ENCODE measurements at regions not wholly inside any gene's neighbourhood (a gene's known extent, or its start where the extent isn't known, plus 50 kb on each side); places are given as distances from the start of the nearest gene placed in this dataset.

GRCh38 chr1:233489411-233489810, 124.5 kb upstream of the KCNK1 start:
- Histone ChIP-seq H2AFZ (ENCODE audit: low read length) (no peak overlapping the region), H3K79me2 (ENCODE audit: control insufficient read depth, insufficient read depth, low read length) (no peaks in the 10 kb centered on the region), H3K4me2 (ENCODE audit: extremely low read depth, insufficient read depth, low read length) (no peak overlapping the region), H3K36me3 (ENCODE audit: control insufficient read depth, insufficient read depth, low read length) (no peaks in the 10 kb centered on the region), H3K27ac (ENCODE audit: insufficient read depth, low read length) (no peak overlapping the region), H4K20me1 (ENCODE audit: control insufficient read depth, extremely low read depth, insufficient read depth, low read length) (no peaks in the 10 kb centered on the region), H3K27me3 (ENCODE audit: control insufficient read depth, insufficient read depth, low read length) (no peaks in the 10 kb centered on the region), H3K4me3 (replicated peaks in 1 of 4; ENCODE audit: control extremely low read depth in 1 of 4, insufficient read depth in 1 of 4, low read depth in 3 of 4, low read length in 4 of 4) (no peak overlapping the region), H3K4me1 (ENCODE audit: control insufficient read depth, extremely low read depth, insufficient read depth, low read length) (no peaks in the 10 kb centered on the region), H3K9ac (ENCODE audit: insufficient read depth, low read length) (no peak overlapping the region), H3K9me3 (ENCODE audit: control insufficient read depth, insufficient read depth, low read depth, low read length) (no peaks in the 10 kb centered on the region)
- no peak for DNase-seq (ENCODE audit: low read depth in 2 of 2)
- TF ChIP-seq EZH2 (IDR thresholded peaks at IDR 0.05; ENCODE audit: low read length, missing control alignments) (no peak), CTCF (conservative IDR thresholded peaks at IDR 0.05 in 1 of 2, IDR thresholded peaks at IDR 0.05 in 1 of 2; ENCODE audit: low read depth in 1 of 2, low read length in 2 of 2) (no peak)

- TF ChIP-seq EZH2 (IDR thresholded peaks at IDR 0.05; ENCODE audit: low read length, missing control alignments) (no peak), CTCF (conservative IDR thresholded peaks at IDR 0.05 in 1 of 2, IDR thresholded peaks at IDR 0.05 in 1 of 2; ENCODE audit: low read depth in 1 of 2, low read length in 2 of 2) (no peak)
These were observed 123.4 kb upstream of the KCNK1 start for GRCh38 chr1:233490488-233490887.

GRCh38 chr1:233491953-233492620, 121.8 kb upstream of the KCNK1 start:
- no peaks in the 10 kb centered on the region for H3K4me1 ChIP-seq (ENCODE audit: control insufficient read depth, extremely low read depth, insufficient read depth, low read length)
- no peaks in the 10 kb centered on the region for H3K27me3 ChIP-seq (ENCODE audit: control insufficient read depth, insufficient read depth, low read length)
- H3K36me3 ChIP-seq (ENCODE audit: control insufficient read depth, insufficient read depth, low read length), result no peaks in the 10 kb centered on the region
- no peak for DNase-seq (ENCODE audit: low read depth in 2 of 2)
- H3K4me3 ChIP-seq (replicated peaks in 1 of 4; ENCODE audit: control extremely low read depth in 1 of 4, insufficient read depth in 1 of 4, low read depth in 3 of 4, low read length in 4 of 4), result no peak overlapping the region
- H2AFZ ChIP-seq (ENCODE audit: low read length), result no peak overlapping the region
- H3K4me2 ChIP-seq (ENCODE audit: extremely low read depth, insufficient read depth, low read length), result no peak overlapping the region
- H3K79me2 ChIP-seq (ENCODE audit: control insufficient read depth, insufficient read depth, low read length), result no peaks in the 10 kb centered on the region
- no peaks in the 10 kb centered on the region for H4K20me1 ChIP-seq (ENCODE audit: control insufficient read depth, extremely low read depth, insufficient read depth, low read length)
- no peak overlapping the region for H3K9ac ChIP-seq (ENCODE audit: insufficient read depth, low read length)
- TF ChIP-seq CTCF (conservative IDR thresholded peaks at IDR 0.05 in 1 of 2, IDR thresholded peaks at IDR 0.05 in 1 of 2; ENCODE audit: low read depth in 1 of 2, low read length in 2 of 2), result no peak
- no peak for TF ChIP-seq EZH2 (IDR thresholded peaks at IDR 0.05; ENCODE audit: low read length, missing control alignments)
- H3K27ac ChIP-seq (ENCODE audit: insufficient read depth, low read length), result no peak overlapping the region
- H3K9me3 ChIP-seq (ENCODE audit: control insufficient read depth, insufficient read depth, low read depth, low read length), result no peaks in the 10 kb centered on the region

More at GRCh38 chr1:233490488-233490887, 123.4 kb upstream of the KCNK1 start:
- Histone ChIP-seq H3K9ac (ENCODE audit: insufficient read depth, low read length) (no peak overlapping the region), H3K27me3 (ENCODE audit: control insufficient read depth, insufficient read depth, low read length) (no peaks in the 10 kb centered on the region), H3K4me1 (ENCODE audit: control insufficient read depth, extremely low read depth, insufficient read depth, low read length) (no peaks in the 10 kb centered on the region), H3K4me3 (replicated peaks in 1 of 4; ENCODE audit: control extremely low read depth in 1 of 4, insufficient read depth in 1 of 4, low read depth in 3 of 4, low read length in 4 of 4) (no peak overlapping the region), H3K79me2 (ENCODE audit: control insufficient read depth, insufficient read depth, low read length) (no peaks in the 10 kb centered on the region), H3K27ac (ENCODE audit: insufficient read depth, low read length) (no peak overlapping the region), H3K36me3 (ENCODE audit: control insufficient read depth, insufficient read depth, low read length) (no peaks in the 10 kb centered on the region), H2AFZ (ENCODE audit: low read length) (no peak overlapping the region), H3K9me3 (ENCODE audit: control insufficient read depth, insufficient read depth, low read depth, low read length) (no peaks in the 10 kb centered on the region), H4K20me1 (ENCODE audit: control insufficient read depth, extremely low read depth, insufficient read depth, low read length) (no peaks in the 10 kb centered on the region), H3K4me2 (ENCODE audit: extremely low read depth, insufficient read depth, low read length) (no peak overlapping the region)
- no peak for DNase-seq (ENCODE audit: low read depth in 2 of 2)

Measured in fibroblast of lung (primary cell).